Ishikawa (cell line): ENCODE measurements at regions not wholly inside any gene's neighbourhood (a gene's known extent, or its start where the extent isn't known, plus 50 kb on each side); places are given as distances from the start of the nearest gene placed in this dataset.

ENCODE experiments used
- CEBPB ChIP-seq: IDR thresholded peaks from 2 replicates; pipeline ENCODE4 v1.6.1; 2012
- CREB1 ChIP-seq: IDR thresholded peaks from 2 replicates; pipeline ENCODE4 v1.6.1; 2012; ENCODE audit warnings: low read depth
- EGR1 ChIP-seq: IDR thresholded peaks from 2 replicates; pipeline ENCODE4 v1.6.1; 2012
- EP300 ChIP-seq: IDR thresholded peaks from 2 replicates; pipeline ENCODE4 v1.6.1; 2012; ENCODE audit warnings: borderline replicate concordance
- FOXM1 ChIP-seq: IDR thresholded peaks from 2 replicates; pipeline ENCODE4 v1.6.1; 2012; ENCODE audit warnings: low read depth, borderline replicate concordance
- NFIC ChIP-seq: IDR thresholded peaks from 2 replicates; pipeline ENCODE4 v1.6.1; 2012
- RAD21 ChIP-seq: IDR thresholded peaks from 2 replicates; pipeline ENCODE4 v1.6.1; 2012; ENCODE audit warnings: low read depth
- REST ChIP-seq: IDR thresholded peaks from 2 replicates; pipeline ENCODE4 v1.6.1; 2012; ENCODE audit warnings: low read depth, mild to moderate bottlenecking
- TAF1 ChIP-seq: IDR thresholded peaks from 2 replicates; pipeline ENCODE4 v1.6.1; 2012; ENCODE audit warnings: low read depth, mild to moderate bottlenecking
- TCF12 ChIP-seq: IDR thresholded peaks from 2 replicates; pipeline ENCODE4 v1.6.1; 2012; ENCODE audit warnings: low read depth
- USF1 ChIP-seq: IDR thresholded peaks from 2 replicates; pipeline ENCODE4 v1.6.1; 2012
- YY1 ChIP-seq: IDR thresholded peaks from 2 replicates; pipeline ENCODE4 v1.6.1; 2012; ENCODE audit warnings: low read depth
- ZBTB7A ChIP-seq: IDR thresholded peaks from 2 replicates; pipeline ENCODE4 v1.6.1; 2012; ENCODE audit warnings: low read depth
- TF ChIP-seq, protein P1 (sequence below): IDR thresholded peaks from 2 replicates; pipeline ENCODE4 v1.6.1; 2012

DNA sequence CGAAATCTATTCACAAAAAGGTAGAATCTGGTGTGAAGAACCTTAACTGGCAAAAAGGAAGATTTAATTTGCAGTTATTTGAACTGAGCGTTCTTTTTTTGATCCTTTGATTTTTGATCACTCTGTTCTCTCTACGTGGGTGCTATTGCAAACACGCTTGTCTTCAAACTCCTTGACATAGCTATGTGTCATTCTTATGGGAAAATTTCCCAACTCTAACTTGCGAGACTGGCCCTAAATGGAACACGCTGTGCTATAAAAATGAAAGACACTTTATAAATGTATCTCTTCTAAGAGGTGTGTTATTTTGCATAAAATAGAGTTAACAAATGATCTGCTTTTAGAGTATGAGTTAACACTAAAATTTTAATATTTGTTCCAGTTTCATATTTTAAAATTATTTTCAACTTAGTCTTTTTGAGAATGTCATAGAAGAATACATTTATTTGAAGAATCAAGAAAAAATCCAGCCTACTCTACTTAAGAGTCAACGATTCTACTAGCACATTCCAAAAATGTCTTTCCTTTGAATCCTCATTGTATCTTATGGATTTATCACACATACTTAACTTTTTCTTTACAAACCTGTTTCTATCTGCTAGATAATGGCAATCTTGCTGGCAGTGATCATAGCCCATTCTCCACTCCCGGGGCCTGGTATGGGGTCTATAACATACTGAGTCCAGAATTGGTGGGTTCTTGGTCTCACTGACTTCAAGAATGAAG, 610.0 kb upstream of the TBL1XR1 start:
- TF ChIP-seq NFIC, result no peak
- TF ChIP-seq USF1, result no peak
- TF ChIP-seq ZBTB7A, result no peak
- TF ChIP-seq TCF12, result no peak
- TF ChIP-seq CEBPB, result no peak

DNA sequence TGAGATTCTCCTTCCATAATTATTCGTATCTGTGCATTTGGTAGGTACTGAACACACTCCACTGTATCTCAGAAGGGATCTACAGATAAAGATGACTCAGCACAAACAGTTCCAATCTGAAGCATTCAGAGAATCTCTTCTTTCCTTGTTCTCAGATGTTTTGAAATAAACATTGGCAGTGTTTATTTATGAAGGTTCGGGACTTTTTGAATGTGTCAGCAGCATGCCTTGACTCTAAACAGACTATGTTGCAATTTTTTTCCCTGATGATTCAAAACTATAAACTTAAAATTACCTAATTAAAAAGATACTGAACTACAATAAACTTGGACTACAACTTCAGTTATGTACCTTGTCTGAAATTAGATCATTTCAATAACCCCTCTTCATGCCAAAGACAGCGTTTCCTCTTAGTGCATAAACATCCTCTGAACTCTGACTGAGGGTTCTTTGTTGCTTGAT, 612.9 kb upstream of the TBL1XR1 start:
- TF ChIP-seq USF1 (no peak), TCF12 (no peak), ZBTB7A (no peak), TAF1 (no peak), YY1 (no peak), FOXM1 (no peak), EP300 (no peak), REST (no peak), CREB1 (no peak), EGR1 (no peak), NFIC (no peak)
- TF ChIP-seq, protein P1, sequence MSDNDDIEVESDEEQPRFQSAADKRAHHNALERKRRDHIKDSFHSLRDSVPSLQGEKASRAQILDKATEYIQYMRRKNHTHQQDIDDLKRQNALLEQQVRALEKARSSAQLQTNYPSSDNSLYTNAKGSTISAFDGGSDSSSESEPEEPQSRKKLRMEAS, result no peak

- TF ChIP-seq EP300 (no peak), REST (no peak), ZBTB7A (no peak), CREB1 (no peak)
- TF ChIP-seq, protein P1, result no peak
These were observed 613.8 kb upstream of the TBL1XR1 start for GRCh38 chr3:177811112-177811511.

DNA sequence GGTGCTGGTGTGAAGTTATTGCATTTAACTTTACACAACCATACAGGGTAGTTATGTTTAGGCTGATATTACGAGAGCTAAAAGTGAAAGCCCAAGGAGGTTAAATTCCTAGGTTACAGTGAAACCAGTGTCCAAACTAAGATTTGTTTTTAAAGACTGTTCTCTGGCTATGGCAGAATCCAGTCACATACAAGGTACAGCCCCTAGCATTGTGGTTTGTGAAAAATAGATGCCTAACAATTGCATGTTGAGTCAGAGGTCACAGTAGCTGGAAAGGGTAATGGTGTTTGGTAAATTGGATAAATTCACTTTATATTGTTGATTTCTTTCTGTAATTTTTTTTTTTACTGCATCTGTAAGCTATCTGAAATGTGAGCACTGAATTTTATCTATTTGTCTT, 614.6 kb upstream of the TBL1XR1 start:
- TF ChIP-seq REST, result no peak

DNA sequence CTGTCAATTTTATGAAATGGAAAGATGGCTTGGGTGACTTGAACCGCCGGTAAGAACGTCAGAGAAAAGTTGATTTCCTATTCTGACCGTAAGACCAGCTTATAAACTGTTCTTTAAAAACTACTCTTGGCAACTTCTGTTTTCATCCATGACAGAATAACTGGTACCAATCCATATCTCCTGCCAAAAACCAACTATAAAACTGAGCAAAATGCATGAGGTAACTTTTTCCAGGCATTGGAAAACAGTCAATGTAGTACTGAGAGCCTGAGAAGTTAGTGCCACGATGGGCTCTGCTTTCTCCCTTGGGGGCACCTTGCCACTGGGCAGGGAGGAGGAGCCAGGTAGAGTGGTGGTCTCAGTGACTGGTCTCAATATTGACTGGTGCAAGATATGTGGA, 615.2 kb upstream of the TBL1XR1 start:
- TF ChIP-seq CREB1 (no peak), RAD21 (no peak), YY1 (no peak), ZBTB7A (no peak), USF1 (no peak), TCF12 (no peak), REST (no peak), CEBPB (no peak)
- TF ChIP-seq, protein P1, result no peak
